Body of pancreas (tissue), 4 donors: ENCODE measurements at regions not wholly inside any gene's neighbourhood (a gene's known extent, or its start where the extent isn't known, plus 50 kb on each side); places are given as distances from the start of the nearest gene placed in this dataset.

Source experiments
- POLR2A ChIP-seq, 3 donors: fragments of 450-650 bp; IDR thresholded peaks; one replicate each; pipeline ENCODE4 v1.6.1; 2016; ENCODE audit warnings: antibody characterized with exemption in 3 of 3, mild to moderate bottlenecking in 2 of 3
- TF ChIP-seq, protein P1 (sequence below), 7 experiments: fragments of 450-650 bp in 4 of 7; fragments of 200-600 bp in 3 of 7; sonication (generic) in 3 of 7; IDR thresholded peaks; one replicate each; pipeline ENCODE4 v1.5.1; 2016 to 2019; ENCODE audit warnings: antibody characterized with exemption in 7 of 7

DNA sequence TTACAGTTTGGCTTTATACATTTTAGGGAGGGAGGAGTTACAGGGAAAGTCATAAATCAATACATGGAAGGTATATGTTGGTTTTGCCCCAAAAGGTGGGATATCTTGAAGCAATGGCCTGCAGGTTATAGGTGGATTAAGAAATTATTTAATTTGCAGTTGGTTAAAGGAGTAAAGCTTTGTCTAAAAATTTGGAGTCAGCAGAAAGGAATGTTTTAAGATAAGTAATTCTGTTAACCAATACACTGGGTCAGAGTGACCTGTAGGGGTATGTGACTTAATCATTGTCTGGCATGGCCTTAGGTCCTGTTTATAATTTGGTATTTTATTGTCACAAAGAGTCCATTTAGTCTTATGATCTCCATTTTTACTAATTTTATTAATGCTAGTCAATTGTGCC lies 115.0 kb downstream of the AGTR2 start:
- TF ChIP-seq, protein P1, sequence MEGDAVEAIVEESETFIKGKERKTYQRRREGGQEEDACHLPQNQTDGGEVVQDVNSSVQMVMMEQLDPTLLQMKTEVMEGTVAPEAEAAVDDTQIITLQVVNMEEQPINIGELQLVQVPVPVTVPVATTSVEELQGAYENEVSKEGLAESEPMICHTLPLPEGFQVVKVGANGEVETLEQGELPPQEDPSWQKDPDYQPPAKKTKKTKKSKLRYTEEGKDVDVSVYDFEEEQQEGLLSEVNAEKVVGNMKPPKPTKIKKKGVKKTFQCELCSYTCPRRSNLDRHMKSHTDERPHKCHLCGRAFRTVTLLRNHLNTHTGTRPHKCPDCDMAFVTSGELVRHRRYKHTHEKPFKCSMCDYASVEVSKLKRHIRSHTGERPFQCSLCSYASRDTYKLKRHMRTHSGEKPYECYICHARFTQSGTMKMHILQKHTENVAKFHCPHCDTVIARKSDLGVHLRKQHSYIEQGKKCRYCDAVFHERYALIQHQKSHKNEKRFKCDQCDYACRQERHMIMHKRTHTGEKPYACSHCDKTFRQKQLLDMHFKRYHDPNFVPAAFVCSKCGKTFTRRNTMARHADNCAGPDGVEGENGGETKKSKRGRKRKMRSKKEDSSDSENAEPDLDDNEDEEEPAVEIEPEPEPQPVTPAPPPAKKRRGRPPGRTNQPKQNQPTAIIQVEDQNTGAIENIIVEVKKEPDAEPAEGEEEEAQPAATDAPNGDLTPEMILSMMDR (IDR thresholded peaks at IDR 0.05) = no peak
- no peak for TF ChIP-seq POLR2A (IDR thresholded peaks at IDR 0.05)
